RWPE2 (cell line): ENCODE measurements at regions not wholly inside any gene's neighbourhood (a gene's known extent, or its start where the extent isn't known, plus 50 kb on each side); places are given as distances from the start of the nearest gene placed in this dataset.

Experiments used
- ATAC-seq: fragments of 200-7000 bp; cut with Tn5 transposase; 3 replicates; pipeline ENCODE4 v1.9.1; 2021; ENCODE audit warnings: low read depth
- DNase-seq: peaks from one replicate; pipeline ENCODE4 v3.0.0-alpha.2; 2020; ENCODE audit warnings: low spot score
- H3K27ac ChIP-seq: fragments of 450-650 bp; 2 replicates; pipeline ENCODE4 v1.5.1; 2017; ENCODE audit warnings: mild to moderate bottlenecking; ENCODE audit not compliant: poor library complexity, severe bottlenecking
- H3K27me3 ChIP-seq: fragments of 250-450 bp; sonication (Bioruptor Pico); 2 replicates; pipeline ENCODE4 v1.5.1; 2021; ENCODE audit warnings: mild to moderate bottlenecking, moderate library complexity; ENCODE audit not compliant: insufficient read depth, poor library complexity, severe bottlenecking
- H3K36me3 ChIP-seq: fragments of 250-450 bp; sonication (Bioruptor Pico); 2 replicates; pipeline ENCODE4 v1.5.1; 2020; ENCODE audit warnings: low read depth, mild to moderate bottlenecking, moderate library complexity
- H3K4me1 ChIP-seq: fragments of 250-450 bp; sonication (Bioruptor Pico); 2 replicates; pipeline ENCODE4 v1.5.1; 2021; ENCODE audit warnings: mild to moderate bottlenecking, moderate library complexity; ENCODE audit not compliant: insufficient read depth, poor library complexity, severe bottlenecking
- H3K4me3 ChIP-seq: fragments of 250-450 bp; sonication (Bioruptor Pico); 2 replicates; pipeline ENCODE4 v1.5.1; 2021; ENCODE audit warnings: mild to moderate bottlenecking, moderate library complexity; ENCODE audit not compliant: severe bottlenecking
- H3K9me3 ChIP-seq: fragments of 250-450 bp; sonication (Bioruptor Pico); 2 replicates; pipeline ENCODE4 v1.5.1; 2021; ENCODE audit warnings: mild to moderate bottlenecking, moderate library complexity; ENCODE audit not compliant: severe bottlenecking
- TF ChIP-seq, protein P1 (sequence below): fragments of 450-650 bp; IDR thresholded peaks from one replicate; pipeline ENCODE4 v1.5.1; 2017; ENCODE audit warnings: mild to moderate bottlenecking, moderate library complexity; ENCODE audit not compliant: poor library complexity, severe bottlenecking

DNA sequence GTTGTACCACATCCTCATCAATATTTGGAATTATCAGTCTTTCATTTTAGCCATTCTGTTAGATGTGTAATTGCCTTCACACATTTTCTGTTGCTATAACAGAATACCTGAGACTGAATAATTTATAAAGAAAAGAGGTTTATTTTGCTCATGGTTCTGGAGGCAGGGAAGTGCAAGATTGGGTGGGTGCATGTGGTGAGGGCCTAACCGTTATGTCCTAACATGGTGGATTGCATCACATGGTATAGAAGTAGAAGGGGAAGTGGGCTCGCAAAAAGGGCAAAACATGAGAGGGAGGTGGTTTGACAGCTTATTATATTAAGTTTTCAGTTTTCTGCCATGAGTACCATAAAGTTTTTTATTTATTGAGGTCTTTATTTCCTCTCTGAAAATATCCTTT lies 452.0 kb downstream of the ARL4A start:
- H3K4me1 ChIP-seq = no peaks in the 10 kb centered on the region
- no peak overlapping the region for H3K27ac ChIP-seq
- H3K27me3 ChIP-seq = no peaks in the 10 kb centered on the region
- no peaks in the 10 kb centered on the region for H3K9me3 ChIP-seq
- ATAC-seq (no peak), DNase-seq (no peak)
- no peaks in the 10 kb centered on the region for H3K36me3 ChIP-seq
- TF ChIP-seq, protein P1, sequence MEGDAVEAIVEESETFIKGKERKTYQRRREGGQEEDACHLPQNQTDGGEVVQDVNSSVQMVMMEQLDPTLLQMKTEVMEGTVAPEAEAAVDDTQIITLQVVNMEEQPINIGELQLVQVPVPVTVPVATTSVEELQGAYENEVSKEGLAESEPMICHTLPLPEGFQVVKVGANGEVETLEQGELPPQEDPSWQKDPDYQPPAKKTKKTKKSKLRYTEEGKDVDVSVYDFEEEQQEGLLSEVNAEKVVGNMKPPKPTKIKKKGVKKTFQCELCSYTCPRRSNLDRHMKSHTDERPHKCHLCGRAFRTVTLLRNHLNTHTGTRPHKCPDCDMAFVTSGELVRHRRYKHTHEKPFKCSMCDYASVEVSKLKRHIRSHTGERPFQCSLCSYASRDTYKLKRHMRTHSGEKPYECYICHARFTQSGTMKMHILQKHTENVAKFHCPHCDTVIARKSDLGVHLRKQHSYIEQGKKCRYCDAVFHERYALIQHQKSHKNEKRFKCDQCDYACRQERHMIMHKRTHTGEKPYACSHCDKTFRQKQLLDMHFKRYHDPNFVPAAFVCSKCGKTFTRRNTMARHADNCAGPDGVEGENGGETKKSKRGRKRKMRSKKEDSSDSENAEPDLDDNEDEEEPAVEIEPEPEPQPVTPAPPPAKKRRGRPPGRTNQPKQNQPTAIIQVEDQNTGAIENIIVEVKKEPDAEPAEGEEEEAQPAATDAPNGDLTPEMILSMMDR = no peak
- no peak overlapping the region for H3K4me3 ChIP-seq

DNA sequence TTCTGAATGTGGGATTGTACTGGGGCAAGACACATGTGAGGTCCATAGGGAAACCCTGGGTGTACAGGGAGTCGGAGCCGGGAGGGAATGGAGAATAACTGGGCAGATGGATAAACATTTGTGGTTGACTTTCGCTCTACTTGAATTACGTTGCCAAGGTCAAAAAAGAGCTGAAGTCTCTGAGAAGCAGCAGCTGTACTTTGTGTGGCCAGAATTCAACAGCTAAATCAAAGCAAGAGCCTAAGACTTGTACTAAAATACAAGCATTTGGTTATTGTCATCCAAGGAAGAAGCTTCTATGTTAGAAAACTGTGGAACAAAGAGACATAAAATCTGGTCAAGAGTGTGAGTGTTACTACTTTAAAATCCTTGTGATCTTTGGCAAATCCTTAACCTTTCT lies 457.2 kb downstream of the ARL4A start:
- no peak overlapping the region for H3K27ac ChIP-seq

DNA sequence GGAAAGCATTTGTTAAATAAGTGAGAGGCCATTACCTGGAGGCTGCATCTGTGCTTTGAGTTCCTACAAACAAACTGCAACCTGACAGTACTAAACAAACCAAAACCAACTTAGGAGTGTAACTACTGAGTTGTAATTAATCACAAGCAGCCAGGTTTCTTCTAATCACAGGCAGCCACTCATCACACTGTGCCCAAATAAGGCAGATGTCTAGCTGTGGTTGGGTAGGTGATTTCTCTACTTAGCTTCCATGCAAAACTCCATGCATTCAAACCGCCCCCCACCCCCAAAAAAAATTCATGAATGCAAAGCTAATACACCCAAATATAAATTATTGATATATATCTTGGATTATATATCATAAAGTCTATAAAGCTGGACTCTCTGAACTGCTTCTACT lies 461.1 kb downstream of the ARL4A start:
- H3K27ac ChIP-seq = no peak overlapping the region
- H3K27me3 ChIP-seq = no peaks in the 10 kb centered on the region
- DNase-seq = no peak
- TF ChIP-seq, protein P1 = no peak
- no peak overlapping the region for H3K4me3 ChIP-seq
- ATAC-seq = no peak
- no peaks in the 10 kb centered on the region for H3K4me1 ChIP-seq
- no peaks in the 10 kb centered on the region for H3K36me3 ChIP-seq
- H3K9me3 ChIP-seq = no peaks in the 10 kb centered on the region

More for the DNA sequence above, 457.2 kb downstream of the ARL4A start:
- TF ChIP-seq, protein P1 = no peak
- DNase-seq (no peak), ATAC-seq (no peak)
- Histone ChIP-seq H3K36me3 (no peaks in the 10 kb centered on the region), H3K9me3 (no peaks in the 10 kb centered on the region), H3K4me3 (no peak overlapping the region), H3K4me1 (no peaks in the 10 kb centered on the region), H3K27me3 (no peaks in the 10 kb centered on the region)

DNA sequence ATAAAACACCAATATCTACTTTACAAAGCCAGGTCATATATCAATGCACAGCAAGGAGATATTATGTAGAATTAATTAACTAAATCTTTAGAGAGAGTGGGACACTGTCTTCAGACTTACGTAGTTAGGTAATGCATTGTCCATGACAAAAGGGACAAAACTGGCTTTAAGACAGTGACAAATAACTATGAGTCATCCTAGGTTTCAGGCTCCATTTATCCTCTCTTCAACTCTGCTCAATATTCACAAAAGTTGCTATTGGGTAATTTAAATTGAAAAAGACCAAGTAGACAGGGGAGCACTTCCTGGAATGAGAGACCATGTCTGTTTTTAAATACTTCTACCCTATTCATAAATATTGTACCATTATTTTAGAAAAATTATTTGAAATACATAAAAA lies 464.5 kb downstream of the ARL4A start:
- no peak for ATAC-seq

DNA sequence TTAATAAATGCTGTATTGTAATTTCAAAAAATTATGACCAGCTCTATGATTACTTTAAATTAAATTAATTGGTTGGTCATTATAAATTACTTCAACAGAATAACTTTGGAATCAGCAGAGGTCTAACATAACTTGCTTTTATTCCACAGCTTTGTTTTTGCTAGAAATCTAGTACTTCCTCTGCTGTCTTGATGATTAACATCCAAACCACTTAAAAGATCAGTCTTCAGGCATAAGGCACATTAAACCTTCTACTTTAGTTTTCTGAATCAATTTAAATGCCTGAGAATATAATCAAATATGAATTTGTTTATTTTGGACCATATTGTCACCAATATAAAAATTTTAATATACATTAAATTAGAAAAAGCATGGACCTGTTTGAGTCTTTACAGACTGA lies 465.3 kb downstream of the ARL4A start:
- TF ChIP-seq, protein P1 = no peak
- DNase-seq = no peak
- Histone ChIP-seq H3K4me3 (no peak overlapping the region), H3K9me3 (no peaks in the 10 kb centered on the region), H3K27ac (no peak overlapping the region), H3K36me3 (no peaks in the 10 kb centered on the region), H3K27me3 (no peaks in the 10 kb centered on the region), H3K4me1 (no peaks in the 10 kb centered on the region)
- ATAC-seq = no peak

More for the DNA sequence above, 464.5 kb downstream of the ARL4A start:
- TF ChIP-seq, protein P1 = no peak
- H3K4me1 ChIP-seq = no peaks in the 10 kb centered on the region
- no peak overlapping the region for H3K4me3 ChIP-seq
- H3K36me3 ChIP-seq = no peaks in the 10 kb centered on the region
- no peaks in the 10 kb centered on the region for H3K9me3 ChIP-seq
- H3K27ac ChIP-seq = no peak overlapping the region
- no peaks in the 10 kb centered on the region for H3K27me3 ChIP-seq
- DNase-seq = no peak
